HG03135 (cell line): ENCODE measurements at regions not wholly inside any gene's neighbourhood (a gene's known extent, or its start where the extent isn't known, plus 50 kb on each side); places are given as distances from the start of the nearest gene placed in this dataset.

ENCODE experiments used
- ATAC-seq: cut with Tn5 transposase; IDR thresholded peaks from one replicate; pipeline ENCODE4 v1.9.1; 2021; ENCODE audit warnings: mild to moderate bottlenecking, moderate library complexity; ENCODE audit not compliant: unreplicated experiment

DNA sequence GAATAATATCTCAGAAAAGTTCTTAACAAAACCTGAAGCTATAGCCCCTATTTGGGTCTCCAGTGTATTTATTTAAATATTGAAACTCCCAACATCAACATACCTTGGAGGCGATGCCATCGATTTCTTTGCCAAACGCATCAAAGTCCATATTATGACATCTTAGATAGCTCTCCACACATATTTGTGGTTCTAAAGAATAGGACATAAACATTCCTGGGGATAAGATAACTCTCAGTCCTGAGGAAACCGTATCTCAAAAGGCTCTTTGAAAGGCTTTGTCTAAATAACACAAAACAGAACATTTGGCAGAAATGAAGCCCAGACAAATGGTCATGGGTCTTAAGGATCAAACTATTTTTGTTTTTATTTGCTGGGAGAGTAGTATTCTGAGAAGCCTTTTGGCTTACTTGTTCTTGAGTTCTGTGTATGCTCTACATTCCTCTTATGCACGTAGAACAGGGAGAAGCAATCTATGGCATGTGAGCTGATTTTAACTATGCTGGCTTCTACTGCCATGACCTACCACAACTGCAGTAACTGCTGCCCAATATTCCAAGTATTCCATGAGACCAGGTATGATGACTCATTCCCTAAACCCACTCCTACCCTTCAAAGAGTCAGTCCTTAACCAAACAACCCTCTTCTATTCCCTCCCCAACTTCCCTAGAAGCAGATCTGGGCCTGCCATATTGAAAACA is 279.0 kb upstream of the ZFHX3 start:
- ATAC-seq, result no peak

DNA sequence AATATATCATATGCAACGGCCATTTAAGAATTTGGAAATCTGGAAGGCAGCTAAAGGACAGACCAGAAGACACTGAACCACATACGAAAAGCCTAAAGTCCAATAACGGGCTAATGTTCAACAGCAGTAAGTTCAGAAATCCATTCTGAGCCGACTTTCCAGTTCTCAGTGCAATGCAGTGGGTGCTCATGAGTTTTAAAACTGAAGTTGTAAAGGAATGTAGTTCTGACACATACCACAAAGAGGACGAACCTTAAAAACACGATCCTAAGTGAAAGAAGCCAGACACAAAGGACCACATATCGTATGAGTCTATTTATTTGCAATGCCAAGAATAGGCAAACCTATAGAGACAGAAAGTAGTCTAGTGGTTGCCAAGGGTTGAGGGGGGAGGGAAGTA is 278.3 kb upstream of the ZFHX3 start:
- no peak for ATAC-seq

DNA sequence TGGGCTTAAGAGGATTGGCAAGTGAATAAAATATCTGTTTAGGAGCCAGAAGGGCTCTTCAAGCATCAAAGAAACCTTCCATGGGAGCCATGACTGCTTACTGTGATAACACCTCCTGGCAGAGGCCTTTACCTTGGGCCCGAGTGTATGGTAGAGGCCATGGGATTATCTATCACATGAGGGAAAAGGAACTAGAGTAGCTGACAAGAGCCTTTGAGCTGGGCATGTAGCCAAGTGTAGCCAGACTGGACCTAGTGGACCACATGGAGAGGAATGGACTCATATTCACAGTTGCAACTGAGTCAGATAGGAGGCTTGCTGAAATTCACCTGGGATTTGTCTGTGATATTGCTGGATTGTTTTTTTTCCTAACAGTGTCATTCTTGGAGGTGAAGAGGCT is 276.0 kb upstream of the ZFHX3 start:
- ATAC-seq, result no peak

DNA sequence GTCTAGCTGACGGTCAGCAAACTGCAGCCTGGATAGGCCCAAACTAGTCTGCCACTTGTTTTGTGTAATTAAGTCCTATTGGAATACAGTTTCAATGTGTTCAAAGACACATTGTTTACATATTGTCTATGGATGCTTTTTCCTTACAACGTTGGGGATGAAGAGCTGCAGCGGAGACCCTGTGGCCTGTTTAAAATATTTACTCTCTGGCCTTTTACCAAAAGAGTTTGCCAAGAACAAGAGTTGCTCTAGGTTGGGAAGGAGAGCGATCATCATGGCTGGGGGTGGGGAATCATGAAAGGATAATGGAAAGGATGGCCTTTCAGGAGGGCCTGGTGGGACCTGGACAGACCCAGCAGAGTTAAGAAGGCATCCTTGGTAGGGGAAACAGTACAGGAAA is 274.9 kb upstream of the ZFHX3 start:
- no peak for ATAC-seq

DNA sequence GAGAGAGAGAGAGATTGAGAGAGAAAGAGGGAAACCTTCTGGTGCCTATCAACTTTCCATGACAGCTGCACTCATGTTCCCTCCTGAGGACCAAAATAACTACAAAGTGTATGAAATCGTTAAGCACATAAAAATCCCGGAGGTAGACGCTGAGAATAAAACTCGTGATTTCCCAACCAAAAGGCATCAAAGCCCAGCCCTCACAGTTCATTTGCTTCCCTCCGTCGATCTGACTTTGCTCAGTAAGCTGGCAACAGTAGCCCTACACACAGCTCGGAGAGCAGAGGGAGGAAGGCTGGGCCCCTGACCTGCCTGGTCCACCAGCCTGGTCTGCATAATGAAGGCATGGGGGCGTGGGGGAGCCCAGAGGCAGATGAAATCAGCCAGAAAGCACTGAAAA is 273.9 kb upstream of the ZFHX3 start:
- ATAC-seq, result no peak

DNA sequence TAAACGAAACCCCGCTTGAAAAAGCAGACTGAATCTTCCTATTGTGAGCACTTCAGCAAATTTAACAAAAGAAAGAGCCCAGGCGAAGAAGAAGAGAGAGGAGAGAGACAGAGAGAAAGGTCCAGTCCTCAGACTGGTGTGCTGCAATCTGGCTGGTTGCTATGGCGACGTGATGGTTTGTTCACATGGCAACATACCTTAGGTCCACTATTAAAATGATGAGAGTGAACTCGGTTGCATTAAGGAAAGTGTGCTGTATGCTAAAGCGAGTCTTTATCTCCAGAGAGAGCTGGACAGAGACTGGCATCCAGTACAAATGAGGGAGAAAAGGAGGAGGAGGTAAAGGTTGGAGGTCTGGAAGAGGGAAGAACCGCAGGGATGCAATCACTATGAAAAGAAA is 271.8 kb upstream of the ZFHX3 start:
- no peak for ATAC-seq

DNA sequence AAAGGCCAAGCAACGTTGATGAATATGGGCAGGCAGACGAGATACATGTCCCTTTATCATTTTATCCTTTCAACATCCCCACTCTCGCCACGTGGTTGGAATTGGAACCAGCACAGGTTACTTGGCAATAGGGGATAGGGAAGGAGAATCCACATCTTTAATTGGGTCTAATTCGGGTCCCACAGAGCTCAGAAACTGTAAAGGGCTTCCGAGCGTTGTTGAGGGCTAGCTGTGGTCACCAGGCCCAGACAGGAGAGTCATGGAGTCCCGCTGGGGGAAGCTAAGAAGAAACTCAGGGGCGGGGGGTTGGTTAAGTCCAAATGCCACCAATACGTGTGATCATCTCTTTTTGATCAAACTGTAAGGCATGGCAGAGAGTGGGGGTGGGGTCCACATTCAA is 271.3 kb upstream of the ZFHX3 start:
- ATAC-seq, result no peak

DNA sequence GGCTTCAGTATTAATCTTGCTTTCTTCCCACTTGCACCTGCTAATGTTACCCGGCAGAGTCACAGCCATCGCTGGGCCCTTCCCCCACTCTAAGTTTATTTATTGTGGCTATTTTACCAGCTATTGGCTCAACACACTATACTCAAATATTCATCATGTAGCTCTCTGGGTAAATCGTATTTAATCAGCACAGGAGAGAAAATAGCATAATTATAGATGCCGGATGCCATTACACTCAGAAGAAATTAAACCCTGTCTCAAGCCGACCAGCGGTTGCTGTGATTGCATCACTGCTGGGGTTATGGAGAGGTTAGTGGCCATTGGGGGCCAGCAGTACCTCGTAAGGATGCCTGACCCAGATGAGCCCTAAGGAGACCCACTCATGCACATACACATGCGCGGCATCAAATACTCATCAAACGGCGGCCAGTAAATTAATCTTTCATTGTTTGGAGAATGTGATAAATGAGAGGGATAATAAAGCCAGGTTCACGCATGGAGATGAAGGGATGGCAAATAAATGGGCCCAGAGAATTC is 269.5 kb upstream of the ZFHX3 start:
- ATAC-seq, result no peak

DNA sequence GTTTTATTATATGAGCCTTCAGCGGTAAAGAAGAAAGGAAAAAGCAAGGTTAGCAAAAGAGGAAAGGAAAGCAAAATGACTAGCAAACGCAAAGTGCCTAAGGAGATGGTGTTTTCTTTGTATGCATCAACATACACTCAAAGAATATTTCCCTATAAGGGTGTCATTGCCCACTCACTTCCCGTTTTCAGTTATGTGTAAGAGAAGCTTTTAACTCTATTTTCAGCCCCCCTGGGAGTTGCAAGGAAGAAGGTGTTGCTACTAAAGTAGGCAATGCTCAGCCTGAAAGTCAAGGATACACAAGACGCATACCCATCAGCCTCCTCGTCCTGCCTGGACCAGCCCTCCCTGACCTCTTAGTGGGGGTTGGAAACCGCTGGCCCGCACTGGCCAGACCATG is 267.7 kb upstream of the ZFHX3 start:
- peak; percentile 89 for ATAC-seq

DNA sequence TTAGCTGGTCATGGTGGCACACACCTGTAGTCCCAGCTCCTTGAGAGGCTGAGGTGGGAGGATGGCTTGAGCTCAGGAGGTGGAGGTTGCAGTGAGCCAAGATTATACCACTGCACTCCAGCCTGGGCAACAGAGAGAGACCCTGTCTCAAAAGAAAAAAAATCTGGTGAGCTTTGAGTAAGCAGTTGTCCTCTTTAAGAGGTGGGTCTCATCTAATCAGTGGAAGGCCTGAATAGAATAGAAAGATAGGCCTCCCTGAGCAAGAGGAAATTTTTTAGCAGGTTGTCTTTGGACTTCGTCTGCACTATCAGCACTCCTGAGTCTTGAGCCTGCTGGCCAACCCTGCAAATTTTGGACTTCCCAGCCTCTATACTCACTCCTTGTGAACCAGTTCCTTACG is 266.0 kb upstream of the ZFHX3 start:
- ATAC-seq, result no peak

DNA sequence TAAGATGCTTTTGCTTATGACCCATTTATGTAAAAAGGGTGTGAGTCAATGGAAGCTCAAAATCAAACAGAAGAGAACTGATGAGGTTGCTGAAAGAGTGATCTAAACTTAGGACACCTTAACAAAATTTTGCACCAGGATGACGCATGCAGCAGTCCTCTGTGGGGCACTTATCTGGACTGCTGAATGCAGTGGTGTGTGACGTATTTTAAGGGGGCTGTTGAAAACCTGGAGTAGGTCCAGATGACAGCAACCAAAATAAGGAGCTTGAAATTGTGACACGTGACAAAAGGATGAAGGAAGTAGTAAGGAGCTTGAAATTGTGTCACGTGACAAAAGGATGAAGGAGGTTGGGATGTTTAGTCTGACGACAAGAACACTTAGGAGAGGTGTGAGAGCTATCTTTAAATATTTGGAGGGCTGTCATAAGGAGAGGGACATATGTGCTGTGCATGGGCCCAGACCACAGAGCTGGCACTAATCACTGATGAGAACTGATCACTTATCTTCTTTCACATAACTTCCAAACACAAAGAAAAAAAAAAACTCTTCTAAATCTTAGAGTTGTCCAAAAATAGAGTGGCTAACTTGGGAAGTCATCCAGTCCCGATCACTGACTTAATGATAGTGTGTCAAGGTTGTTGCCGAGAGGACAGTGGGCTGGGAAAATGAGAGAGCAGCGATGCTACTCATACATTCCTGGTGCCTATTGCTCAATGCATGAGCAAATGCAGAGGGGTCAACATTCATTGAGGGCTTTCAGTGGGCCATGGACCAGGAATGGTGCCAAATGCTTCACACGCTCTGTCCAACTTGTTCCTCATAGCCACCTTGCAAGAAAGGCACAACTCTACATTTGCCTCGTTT is 264.2 kb upstream of the ZFHX3 start:
- no peak for ATAC-seq

DNA sequence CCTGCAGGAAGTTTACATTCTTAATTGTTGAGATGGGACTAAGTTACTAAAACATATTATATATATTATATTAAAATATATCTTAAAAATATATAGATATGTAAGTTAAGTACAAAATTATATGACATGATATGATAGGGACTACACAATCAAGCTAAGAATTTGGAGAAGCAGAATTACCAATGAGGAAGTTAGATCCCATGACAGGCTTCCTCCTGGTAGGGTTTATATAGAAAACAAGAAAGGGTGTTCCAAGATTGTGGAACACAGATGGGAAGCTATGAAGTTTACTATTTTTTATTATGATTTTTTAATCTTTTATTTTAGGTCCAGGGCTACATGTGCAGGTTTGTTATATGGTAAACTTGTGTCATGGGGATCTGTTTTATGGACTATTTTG is 260.8 kb upstream of the ZFHX3 start:
- no peak for ATAC-seq

DNA sequence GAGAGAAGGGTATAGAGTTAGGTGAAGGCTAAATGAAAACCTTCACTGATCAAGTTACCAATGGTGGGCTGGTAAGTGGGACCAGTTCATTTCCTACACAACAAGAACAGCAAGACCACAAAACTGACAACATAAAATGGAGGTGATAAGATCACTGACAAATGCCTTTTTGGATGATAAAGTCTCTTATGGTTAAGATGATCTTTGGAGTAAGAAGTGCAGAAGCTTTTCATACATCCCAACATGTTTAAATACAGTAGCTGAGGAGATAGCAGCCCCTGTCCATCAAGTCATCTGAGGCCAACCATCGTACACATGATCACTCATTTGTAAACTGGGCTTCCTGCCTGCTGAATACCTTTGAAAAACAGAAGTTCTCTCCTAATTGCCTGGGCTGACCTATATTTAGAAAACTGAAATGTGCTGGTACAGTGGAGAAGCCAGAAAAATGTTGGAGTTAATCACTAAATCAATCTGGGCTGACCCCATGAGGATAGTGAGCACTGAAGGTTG is 259.0 kb upstream of the ZFHX3 start:
- no peak for ATAC-seq

DNA sequence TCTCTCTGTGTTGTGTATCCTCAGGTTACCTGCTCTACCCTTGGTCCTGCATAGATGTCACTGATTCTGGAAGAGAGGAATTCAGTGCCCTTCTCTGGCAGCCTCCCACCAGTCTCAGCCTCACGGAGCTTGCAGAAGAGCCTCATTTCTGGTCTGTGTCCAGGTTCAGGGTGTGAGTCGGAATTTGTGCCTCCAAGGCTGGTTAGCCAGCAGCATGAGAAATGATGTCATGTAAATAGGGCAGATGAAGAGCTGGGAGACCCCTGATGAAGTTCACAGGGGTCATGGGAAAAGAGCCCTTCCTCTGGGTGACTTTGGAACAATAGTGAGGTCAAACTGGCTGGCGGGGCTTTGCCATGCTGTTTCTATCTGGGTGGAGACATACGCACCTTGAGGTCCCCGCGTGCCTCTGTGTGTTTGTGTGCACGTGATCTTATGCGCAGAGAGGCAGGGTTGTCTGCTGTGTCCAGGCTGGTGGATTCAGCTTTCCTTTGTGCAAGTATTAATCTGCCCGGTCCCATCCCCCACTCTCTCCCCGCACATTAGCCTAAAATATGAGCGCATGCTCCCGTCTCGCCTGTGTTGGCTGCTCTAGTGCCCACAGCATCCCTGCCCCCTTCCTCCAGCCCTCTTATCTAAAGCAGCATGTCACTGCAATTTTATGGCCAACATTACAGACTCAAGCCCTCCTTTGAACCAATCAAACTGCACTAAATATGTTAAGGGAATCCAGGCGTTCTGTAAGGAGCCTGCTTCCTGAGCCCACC is 256.3 kb upstream of the ZFHX3 start:
- no peak for ATAC-seq

DNA sequence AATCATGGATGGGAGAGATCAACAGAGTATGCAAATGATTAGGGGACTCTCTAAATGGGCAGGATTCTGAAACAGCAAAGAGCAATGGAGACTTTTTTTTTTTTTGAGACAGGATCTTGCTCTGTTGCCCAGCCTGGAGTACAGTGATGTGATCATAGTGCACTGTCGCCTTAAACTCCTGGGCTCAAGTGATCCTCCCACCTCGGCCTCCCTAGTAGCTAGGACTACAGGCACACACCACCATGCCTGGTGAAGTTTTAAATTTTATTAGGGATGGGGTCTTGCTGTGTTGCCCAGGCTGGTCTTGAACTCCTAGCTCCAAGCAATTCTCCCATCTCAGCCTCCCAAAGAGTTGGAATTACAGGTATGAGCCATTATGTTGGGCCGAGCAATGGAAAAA is 255.0 kb upstream of the ZFHX3 start:
- no peak for ATAC-seq

DNA sequence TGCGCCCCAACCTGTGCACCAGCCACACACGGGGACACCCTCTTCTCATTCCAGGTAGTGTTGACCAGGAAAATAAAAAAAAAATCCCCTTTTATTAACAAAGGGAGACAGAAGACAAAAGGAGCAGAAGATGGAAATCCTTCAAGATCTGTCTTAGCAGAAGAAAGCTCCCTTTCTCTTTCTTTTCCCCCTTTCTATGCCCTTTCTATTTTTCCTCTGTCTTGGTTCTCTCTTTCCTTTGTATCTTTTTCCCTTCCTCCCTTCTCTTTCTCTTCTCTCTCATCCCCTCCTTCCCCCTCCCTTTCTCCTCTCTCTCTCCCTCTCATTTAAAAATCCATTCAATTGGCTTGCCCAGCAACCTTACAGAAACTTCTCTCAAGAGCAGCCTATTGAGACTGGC is 254.1 kb upstream of the ZFHX3 start:
- ATAC-seq, result no peak

DNA sequence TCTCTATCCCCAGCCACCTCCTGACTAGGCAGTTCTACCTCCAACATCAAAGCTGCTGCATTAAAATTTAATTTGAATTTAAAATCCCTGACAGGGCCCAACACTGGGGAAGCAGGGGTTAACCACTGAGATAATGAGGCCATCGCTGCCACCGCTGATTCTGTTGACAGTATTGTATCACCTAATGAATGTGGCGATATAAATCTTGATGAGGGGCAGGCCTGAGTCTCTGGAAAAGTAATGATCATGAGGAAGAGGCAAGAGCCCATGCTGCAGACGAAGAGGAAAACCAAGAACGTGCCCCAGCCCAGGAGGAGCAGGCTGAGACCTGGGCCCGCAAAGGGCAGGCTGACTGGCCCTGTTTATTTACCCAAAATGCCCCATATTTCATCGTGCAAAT is 251.4 kb upstream of the ZFHX3 start:
- no peak for ATAC-seq

DNA sequence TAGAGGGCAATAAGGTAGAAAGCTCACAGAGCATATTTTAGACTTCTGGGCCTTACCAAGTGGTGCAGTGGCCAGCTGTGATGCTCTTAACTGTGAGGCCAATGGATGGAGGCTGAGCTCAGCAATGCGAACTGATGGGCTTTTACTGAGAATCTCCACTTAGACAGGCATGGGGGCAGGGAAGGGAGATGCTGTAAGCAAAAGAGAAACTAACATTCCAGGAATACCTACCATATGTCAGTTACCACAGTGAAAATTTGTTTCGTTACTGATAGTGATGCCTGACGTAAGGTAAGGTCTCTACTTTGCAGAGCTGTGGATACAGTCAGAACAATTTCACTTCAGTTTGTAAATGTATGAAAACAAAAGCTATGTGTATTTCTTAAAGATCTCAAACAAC is 250.6 kb upstream of the ZFHX3 start:
- ATAC-seq, result no peak

DNA sequence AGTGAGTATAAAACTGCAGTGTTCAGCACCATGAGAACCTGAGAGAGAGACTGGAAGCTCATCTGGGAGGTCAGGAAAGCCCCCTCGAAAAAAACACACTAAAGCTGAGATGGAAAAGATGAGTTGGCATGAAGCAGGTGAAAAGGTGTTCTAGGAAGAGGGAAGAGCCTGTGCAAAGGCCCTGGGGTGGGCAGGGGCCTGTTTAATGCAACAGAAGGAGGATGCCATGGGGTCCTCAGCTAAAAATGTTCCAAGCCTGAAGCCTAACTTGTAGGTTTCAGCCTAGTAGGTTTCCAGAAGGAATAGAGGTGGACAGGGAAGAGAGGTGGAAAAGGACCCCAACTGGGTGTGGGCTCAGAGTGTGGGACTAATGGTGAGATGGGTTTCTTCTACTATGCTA is 242.3 kb upstream of the ZFHX3 start:
- ATAC-seq, result no peak

DNA sequence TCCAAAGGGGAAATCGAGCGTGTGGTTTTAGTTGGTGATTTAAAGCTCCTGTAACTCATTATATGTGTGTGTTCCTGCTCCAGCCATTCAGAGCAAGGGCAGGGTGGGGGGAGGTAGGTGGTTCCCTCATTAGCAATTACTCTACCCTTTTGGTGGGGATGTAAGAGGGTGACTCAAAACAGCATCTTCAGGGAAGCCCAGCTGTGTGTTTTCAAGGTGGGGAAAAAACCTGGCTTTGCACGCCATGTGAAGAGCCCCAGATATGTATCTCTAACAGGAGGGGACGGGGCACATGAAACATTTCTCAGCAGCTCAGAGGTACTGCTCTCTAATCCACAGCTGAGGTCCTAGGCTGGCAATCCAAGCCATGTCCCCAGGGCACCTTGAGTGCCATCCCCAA is 241.3 kb upstream of the ZFHX3 start:
- peak; percentile 81 for ATAC-seq

DNA sequence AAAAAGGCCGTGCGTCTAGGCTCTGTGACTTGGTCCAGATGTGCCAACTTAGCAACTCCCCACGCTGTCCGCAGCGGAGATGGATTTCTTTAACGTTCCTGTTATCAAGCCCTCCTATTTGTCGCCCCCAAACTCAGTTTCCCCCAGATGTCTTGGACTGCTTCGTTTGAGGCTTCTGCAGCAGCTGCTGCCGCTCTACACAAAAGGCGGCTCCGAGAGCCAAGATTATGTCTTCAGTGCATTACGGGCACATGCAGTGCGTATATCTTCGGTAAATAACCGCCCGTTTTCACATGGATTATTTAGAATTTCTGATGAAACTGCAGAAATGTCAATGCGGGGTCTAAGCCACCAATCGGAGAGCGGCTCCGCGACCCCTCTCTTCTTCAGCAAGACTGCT is 240.6 kb upstream of the ZFHX3 start:
- no peak for ATAC-seq
